ENCODE measurements at regions not wholly inside any gene's neighbourhood (a gene's known extent, or its start where the extent isn't known, plus 50 kb on each side); places are given as distances from the start of the nearest gene placed in this dataset.

DNA sequence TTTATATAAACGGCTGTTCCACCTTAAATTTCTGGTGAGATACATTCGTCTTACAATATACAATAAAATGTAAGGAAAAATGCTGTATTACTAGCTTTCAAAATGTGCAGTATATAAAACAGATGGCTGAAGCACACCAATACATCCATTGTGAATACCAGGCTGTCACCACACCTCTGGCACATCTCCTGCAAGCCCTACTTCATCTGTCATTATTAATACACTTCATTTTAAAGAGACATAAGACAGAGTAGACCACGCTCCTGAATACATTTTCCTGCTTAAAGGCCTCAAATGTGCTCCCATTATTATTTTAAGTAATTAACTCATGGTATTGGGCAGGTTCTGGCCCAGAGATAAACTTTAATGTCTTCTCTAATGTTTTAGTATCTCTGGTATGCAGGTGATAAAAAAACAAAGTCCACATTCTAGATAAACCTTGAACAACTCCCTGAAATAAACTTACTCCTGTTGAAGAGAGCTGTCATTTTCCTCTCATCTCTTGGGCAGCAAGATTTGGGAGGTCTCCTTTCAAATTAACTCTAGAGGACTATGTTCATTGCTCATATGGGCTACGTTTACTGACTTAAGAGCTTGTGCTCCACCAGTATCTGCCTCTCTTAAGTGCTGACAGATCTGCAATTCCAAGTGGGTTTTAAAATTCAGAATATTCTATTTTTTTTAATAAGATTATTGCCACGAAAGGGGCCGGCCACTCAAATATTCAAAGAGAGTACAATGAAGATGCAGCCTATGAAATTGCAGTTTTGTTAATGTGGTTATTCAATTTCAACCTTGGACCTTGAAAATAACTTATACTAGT, 396.5 kb upstream of the SEMA3D start:
- no peak overlapping the region for H3K4me3 ChIP-seq (replicated peaks in 1 of 2; ENCODE audit: low read depth in 2 of 2, low read length in 2 of 2)
- DNase-seq (ENCODE audit: low read depth in 2 of 2): no peak
- no peak for TF ChIP-seq CTCF (IDR thresholded peaks at IDR 0.05; ENCODE audit: low read depth, low read length)

GRCh38 chr7:85573844-85574243, 387.0 kb upstream of the SEMA3D start:
- DNase-seq (ENCODE audit: low read depth in 2 of 2): no peak
- no peak overlapping the region for H3K4me3 ChIP-seq (replicated peaks in 1 of 2; ENCODE audit: low read depth in 2 of 2, low read length in 2 of 2)
- TF ChIP-seq CTCF (IDR thresholded peaks at IDR 0.05; ENCODE audit: low read depth, low read length): no peak

GRCh38 chr7:85573346-85573745, 386.5 kb upstream of the SEMA3D start:
- H3K4me3 ChIP-seq (replicated peaks in 1 of 2; ENCODE audit: low read depth in 2 of 2, low read length in 2 of 2): no peak overlapping the region
- TF ChIP-seq CTCF (IDR thresholded peaks at IDR 0.05; ENCODE audit: low read depth, low read length): no peak
- no peak for DNase-seq (ENCODE audit: low read depth in 2 of 2)

GRCh38 chr7:85570898-85571297, 384.0 kb upstream of the SEMA3D start:
- no peak overlapping the region for H3K4me3 ChIP-seq (replicated peaks in 1 of 2; ENCODE audit: low read depth in 2 of 2, low read length in 2 of 2)
- no peak for DNase-seq (ENCODE audit: low read depth in 2 of 2)
- no peak for TF ChIP-seq CTCF (IDR thresholded peaks at IDR 0.05; ENCODE audit: low read depth, low read length)

DNA sequence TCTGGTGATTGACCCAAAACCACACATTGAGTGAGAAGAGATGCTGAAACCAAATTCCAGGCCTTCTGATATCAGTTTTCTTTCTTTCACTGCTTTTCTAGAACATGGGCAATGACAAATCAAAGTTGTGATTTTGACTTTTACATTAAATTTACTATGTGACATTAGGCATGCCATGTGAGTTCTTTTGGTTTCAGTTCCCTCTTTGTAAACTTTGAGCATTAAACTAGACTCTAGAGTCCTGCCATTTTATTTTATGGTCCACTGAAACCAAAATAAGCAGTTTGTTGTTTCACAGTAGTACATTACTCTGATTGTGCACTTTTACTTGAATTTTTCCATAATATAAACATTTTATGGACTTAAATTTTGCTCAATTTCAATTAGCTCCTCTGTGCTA, 381.1 kb upstream of the SEMA3D start:
- no peak for DNase-seq (ENCODE audit: low read depth in 2 of 2)
- no peak overlapping the region for H3K4me3 ChIP-seq (replicated peaks in 1 of 2; ENCODE audit: low read depth in 2 of 2, low read length in 2 of 2)
- TF ChIP-seq CTCF (IDR thresholded peaks at IDR 0.05; ENCODE audit: low read depth, low read length): no peak

DNA sequence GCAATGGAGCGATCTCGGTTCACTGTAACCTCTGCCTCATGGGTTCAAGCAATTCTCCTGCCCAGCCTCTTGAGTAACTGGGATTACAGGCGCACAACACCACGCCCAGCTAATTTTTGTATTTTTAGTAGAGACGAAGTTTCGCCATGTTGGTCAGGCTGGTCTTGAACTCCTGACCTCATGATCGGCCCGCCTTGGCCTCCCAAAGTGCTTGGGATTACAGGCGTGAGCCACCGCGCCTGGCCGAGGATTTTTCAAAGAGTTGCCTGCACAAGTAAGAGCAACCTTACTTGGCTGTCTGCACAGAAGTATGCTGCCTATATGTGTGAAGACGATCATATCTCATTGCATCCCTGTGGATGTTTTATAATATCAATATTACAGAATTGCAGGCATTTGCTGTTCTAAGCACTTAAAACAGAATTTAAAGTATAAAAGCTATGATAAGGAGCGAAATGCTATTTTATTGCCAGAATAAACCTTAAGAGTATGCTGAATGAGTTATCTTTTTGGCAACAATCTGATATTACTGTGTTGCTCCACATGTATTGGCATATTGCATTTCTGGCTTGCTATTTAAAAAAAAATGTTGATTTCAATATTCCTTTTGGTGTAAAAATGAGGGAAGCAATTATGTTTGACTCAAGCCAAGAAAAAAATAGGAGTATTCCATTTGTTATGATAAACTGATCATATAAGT, 379.4 kb upstream of the SEMA3D start:
- H3K4me3 ChIP-seq (replicated peaks in 1 of 2; ENCODE audit: low read depth in 2 of 2, low read length in 2 of 2): no peak overlapping the region
- no peak for DNase-seq (ENCODE audit: low read depth in 2 of 2)
- TF ChIP-seq CTCF (IDR thresholded peaks at IDR 0.05; ENCODE audit: low read depth, low read length): no peak

Data from cardiac fibroblast (primary cell).